NCI-H1105 treated with DMSO at 0.1 percent for 48 hours (cell line): ENCODE measurements at regions not wholly inside any gene's neighbourhood (a gene's known extent, or its start where the extent isn't known, plus 50 kb on each side); places are given as distances from the start of the nearest gene placed in this dataset.
"Not testable (repeated sequence)": the region's sequence is repeated elsewhere in the genome, so short reads cannot be mapped to it uniquely, and the experiment has no call there.

Experiments used
- DNase-seq: peaks from one replicate; lab custom pipeline; 2025; lab: John Stamatoyannopoulos, UW

- no peak for DNase-seq
Observed at GRCh38 chr1:238649200-238649599, 737.2 kb upstream of the CHRM3 start.

DNA sequence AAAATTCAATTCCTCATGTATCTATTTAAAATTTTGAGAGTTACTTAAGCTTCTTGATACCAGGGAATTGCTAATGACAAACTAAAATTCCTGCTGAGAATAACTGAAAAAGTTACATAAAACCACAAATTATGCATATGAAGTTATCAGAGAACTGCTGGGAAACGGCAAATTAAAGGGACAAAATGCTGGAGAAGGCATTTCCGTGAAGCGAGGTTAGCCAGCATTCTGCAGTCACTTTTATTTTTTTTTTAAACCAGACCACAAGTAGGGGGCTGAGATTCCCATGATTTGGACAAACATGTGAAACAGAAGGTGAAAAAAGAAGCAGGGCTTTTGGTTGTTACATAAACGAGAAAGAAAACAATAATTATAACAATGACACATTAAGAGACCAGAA, 737.6 kb upstream of the CHRM3 start:
- no peak for DNase-seq

DNA sequence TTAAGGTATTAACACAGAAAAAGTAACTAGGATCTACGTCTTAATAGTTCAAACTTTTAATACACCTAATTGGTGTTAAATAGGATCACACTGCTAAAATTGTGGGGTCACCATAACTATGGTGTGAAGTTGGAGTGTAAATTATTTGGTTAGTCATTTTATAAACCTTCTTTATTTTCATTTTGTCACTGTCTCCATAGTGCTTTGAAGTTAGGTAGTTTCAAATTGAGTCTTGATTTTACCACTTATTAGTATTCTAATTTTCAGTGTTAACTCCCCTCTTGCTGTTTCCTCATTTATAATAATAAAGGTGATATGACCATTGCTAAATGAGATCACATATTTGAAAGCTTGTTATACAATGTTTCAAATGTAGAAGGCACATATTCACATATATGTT, 738.1 kb upstream of the CHRM3 start:
- DNase-seq, result no peak

GRCh38 chr1:238647877-238648276, 738.5 kb upstream of the CHRM3 start:
- DNase-seq, result no peak

DNA sequence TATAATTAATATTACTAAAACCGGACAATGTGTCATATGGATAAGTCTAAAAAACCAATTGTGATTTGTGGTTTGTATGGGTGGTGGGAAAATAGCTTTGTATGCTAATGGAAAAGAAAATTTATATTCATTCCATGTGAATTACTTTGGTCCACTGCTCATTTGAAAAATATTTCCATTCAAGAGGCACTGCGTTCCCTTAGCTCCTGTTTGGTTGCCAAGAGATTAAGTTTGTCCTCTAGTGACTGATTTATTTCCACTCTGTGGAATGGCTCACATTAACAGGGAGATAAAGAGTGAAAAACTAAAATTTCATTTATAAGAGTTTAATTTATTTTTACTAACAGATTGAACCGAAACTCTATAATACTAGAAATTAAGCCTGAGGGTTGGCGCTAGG, 744.1 kb upstream of the CHRM3 start:
- DNase-seq, result no peak

- DNase-seq, result no peak
Observed at GRCh38 chr1:238639861-238640260, 746.5 kb upstream of the CHRM3 start.

- DNase-seq, result no peak
Observed at GRCh38 chr1:238628110-238628509, 737.4 kb upstream of the ZP4 start.

GRCh38 chr1:238624776-238625175, 734.1 kb upstream of the ZP4 start:
- DNase-seq, result no peak

DNA sequence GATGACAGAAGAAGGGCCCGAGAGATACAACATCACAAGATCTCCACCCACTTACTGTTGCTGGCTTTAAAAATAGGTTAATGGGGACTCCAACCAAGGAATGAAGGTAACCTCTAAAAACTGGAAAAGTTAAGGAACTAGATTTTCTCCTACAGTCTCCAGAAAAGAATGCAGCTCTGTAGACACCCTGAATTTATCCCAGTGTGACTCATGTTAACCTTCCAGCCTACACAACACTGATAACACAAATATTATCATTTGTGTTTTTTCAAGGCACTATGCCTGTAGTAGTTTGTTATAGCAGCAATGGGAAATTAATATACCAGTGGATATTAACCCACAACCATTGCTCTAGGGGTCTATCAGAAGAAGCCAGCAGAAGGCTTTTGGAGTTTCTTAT, 730.7 kb upstream of the ZP4 start:
- DNase-seq, result no peak

DNA sequence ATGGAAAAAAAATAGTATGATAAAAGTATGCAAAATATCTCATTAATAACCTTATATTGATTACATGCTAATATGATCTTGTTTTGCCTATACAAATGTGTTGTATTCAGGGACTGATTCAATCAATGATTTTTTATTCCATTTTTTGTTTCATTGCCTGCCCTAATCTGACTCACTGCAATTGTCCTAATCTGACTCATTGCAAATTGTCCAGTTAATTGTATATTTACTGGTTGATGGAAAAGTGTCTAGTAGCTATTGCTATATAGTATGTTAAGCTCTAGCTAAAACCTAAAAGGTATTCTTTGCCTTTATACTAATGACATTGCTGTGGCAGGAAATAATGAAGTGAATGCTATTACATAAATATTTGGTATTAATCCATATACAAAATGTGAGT, 728.9 kb upstream of the ZP4 start:
- no peak for DNase-seq

GRCh38 chr1:238611406-238611805, 720.7 kb upstream of the ZP4 start:
- DNase-seq, result no peak

- no peak for DNase-seq
Observed at GRCh38 chr1:238608144-238608543, 717.4 kb upstream of the ZP4 start.

GRCh38 chr1:238606896-238607295, 716.2 kb upstream of the ZP4 start:
- no peak for DNase-seq

GRCh38 chr1:238606457-238606856, 715.7 kb upstream of the ZP4 start:
- DNase-seq, result no peak

GRCh38 chr1:238604357-238604756, 713.6 kb upstream of the ZP4 start:
- no peak for DNase-seq

DNA sequence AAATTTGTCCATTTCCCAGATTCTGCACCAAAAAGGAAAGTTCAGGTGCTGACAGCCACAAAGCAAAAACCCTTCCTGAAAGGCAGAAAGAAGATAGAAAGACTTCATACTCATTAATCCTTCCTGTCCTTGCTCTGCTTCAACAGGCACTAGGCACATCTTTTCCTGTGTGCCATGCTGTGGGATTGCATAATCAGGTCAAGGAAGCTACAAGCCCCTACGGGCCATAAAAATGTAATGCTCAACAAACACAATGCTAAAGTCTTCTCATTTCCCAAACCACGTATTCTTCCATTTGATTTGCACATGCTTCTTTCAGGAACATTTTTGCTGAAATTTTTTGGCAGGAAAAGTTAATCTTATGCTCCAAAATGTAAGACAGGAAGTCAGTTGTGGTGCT, 710.9 kb upstream of the ZP4 start:
- not testable (repeated sequence) for DNase-seq

- DNase-seq, result no peak
Observed at GRCh38 chr1:238596703-238597102, 706.0 kb upstream of the ZP4 start.

GRCh38 chr1:238592621-238593020, 701.9 kb upstream of the ZP4 start:
- DNase-seq, result no peak

GRCh38 chr1:238589843-238590435, 699.2 kb upstream of the ZP4 start:
- no peak for DNase-seq

- no peak for DNase-seq
Observed at GRCh38 chr1:238582816-238583215, 692.1 kb upstream of the ZP4 start.

DNA sequence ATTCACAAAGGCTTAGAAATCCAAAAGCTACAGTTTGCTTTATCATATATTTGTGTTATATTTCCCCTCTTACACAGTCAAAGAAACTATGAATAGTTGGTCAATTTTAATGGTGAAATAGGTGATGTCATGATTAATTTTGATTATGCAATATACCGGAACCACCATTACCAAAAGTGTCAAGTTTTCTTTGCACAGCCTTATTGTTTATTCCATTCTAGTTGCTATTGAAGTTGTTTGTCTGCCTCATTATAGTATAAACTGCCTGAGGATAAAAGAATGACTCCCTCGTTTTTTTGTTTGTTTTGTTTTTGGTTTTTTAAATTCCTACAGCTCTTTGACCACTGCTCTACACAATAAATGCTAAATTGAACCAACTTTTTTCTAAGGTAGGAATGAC, 690.6 kb upstream of the ZP4 start:
- no peak for DNase-seq

DNA sequence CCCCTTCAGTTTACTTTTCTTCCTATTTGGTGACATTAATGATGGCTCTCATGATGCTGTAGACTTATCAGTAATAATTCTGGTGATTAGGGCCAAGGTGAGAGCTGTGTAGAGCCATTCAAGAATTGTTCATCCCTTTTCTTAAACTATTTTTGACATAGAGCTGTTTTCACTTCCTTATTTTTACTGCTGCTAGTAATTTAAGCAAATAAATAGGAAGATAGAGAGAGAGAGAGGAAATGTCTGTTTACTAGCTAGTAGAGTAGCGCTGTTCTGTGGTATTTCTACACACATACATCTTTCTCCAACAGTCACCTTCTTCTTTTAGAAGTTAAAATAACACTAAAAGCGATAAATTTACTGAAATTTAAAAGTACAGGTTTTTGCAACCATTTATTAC, 678.0 kb upstream of the ZP4 start:
- no peak for DNase-seq

GRCh38 chr1:238562341-238562740, 671.6 kb upstream of the ZP4 start:
- DNase-seq, result no peak

GRCh38 chr1:238558746-238559145, 668.0 kb upstream of the ZP4 start:
- no peak for DNase-seq

- no peak for DNase-seq
Observed at GRCh38 chr1:238558156-238558555, 667.4 kb upstream of the ZP4 start.
